Kidney capillary endothelial cell (primary cell): ENCODE measurements at regions not wholly inside any gene's neighbourhood (a gene's known extent, or its start where the extent isn't known, plus 50 kb on each side); places are given as distances from the start of the nearest gene placed in this dataset.

ENCODE experiments used
- DNase-seq: peaks from one replicate; pipeline ENCODE4 v3.0.0-alpha.2; 2018; ENCODE audit warnings: low spot score

DNA sequence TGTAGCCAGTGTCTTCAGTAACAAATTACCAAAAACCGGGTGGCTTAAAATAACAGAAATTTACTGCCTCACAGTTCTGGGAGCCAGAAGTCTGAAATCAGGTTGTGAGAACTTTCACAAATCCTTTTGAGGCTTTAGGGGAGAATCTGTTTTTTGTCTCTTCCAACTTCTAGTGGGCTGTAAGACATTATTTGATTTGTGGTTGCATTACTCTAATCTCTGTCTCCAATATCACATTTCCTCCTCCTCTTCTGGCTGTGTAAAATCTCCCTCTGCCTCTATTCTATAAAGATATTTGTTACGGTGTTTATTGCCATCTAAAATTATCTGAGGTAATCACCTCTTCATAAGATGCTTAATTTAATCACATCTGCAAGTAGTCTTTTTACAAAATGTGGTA, 1039.6 kb upstream of the LRRN3 start:
- no peak for DNase-seq

DNA sequence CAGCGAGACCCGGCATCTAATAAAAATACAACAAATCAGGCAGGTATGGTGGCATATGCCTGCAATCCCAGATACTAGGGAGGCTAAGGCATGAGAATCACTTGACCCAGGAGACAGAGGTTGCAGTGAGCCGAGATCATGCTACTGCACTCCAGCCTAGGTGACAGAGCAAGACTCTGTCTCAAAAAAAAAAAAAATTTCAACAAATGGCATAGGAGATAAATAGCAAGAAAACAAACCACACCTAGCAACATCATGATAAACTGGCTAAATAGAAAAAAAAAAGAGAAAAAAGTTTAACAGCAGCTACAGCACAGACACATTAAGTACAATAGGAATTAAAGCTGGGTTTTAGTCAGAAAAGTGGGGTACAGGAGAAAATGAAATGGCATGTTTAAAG, 1034.6 kb upstream of the LRRN3 start:
- DNase-seq = no peak

DNA sequence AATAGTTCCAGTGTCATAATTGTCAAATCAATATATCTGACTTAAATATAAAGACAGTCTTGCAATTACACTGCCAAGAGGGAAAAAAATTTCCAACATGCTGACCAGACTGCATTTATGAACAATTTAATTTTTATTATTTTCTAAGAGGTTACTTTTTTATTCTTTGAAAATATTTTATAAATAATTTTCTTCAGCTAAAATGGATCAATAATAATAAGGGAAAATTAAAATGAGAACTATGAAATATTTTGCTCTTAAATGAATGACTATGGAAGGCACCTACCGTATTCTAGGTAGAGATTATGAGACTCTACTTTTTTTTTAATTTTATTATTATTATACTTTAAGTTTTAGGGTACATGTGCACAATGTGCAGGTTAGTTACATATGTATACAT, 1032.5 kb upstream of the LRRN3 start:
- no peak for DNase-seq

DNA sequence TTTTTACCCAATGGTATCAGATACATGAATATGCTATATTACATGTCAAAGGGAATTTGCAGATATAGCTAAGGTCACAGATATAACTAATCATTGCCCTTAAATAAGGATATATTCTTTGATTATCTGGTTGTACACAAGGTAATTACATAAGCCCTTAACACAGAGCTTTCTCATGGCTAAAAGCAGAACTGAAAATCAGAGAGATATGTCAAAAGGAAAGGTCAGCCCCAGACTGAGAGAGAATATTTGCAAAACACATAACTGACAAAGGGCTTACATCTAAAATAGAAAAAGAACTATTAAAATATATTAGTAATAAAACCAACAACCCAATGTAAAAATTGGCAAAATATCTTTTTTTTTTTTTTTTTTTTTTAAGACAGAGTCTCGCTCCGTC, 1029.5 kb upstream of the LRRN3 start:
- DNase-seq = no peak

DNA sequence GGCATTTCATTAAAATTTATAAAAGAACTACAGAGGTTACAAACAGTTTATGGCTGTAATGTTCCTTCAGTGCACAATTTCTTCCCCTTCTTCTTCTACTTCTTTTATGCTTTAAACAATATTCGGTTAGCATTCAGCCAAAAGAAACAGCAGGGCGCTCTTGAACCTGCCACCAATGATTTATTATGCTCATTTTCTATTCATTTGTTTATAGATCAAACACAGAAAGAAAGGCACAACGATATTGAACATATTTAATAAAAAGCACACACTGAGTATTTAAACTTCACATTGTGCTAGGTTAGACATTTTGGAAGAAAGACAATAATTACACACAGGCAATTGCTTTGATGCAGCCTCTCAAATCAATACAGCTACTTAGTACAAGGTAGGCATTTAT, 1025.8 kb upstream of the LRRN3 start:
- no peak for DNase-seq

DNA sequence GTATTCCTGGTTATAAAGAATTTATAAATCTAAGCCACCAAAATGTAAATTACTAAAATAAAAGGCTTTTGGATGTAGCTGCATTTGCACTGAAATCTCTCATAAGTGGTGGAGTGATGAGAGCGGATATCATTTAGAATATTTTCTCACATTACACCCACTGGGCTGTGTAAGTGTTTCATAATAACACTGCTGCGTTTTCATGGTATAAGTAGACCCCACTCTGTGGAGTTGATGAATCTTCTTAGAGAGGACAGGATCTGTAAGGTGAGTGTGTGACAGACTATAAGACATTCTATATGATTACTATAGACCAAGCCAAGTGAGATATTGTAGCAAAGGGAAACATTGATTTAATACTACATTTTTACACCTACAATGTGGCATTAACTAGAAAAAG, 1024.1 kb upstream of the LRRN3 start:
- no peak for DNase-seq

DNA sequence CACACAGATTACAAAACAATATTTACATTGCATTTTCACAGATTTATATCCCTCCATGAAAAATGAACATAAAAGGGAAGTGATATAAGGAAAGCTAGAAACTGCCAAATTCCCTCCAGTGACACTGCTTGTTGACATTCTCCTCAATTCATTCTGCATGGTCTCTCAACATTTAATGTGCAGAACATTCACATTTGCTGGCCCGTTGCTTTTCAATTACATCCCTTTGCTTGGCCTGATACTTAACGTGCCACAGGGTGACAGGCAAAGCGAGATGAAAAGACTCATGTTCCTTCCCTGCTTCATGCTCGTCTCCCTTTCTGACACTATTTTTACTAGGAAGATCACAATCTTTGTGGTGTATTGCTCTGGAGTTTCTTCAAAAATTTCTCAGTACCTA, 1019.7 kb upstream of the LRRN3 start:
- DNase-seq = no peak

DNA sequence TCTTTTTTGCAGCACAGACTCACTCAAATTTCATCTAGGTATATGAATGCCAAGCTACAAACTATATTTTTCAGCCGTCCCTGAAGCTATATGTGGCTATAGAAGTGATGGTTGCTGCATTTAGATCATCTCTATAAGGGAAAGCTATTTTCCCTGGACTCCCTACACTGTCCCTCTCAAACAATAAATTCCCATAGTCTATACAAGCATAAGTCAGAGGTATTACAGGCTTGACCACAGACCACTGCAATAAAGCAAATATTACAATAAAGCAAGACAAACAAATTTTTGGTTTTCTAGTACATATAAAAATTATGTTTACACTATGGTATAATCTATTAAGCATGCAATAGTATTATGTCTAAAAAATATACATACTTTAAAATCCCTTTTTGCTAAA, 1015.5 kb upstream of the LRRN3 start:
- no peak for DNase-seq

DNA sequence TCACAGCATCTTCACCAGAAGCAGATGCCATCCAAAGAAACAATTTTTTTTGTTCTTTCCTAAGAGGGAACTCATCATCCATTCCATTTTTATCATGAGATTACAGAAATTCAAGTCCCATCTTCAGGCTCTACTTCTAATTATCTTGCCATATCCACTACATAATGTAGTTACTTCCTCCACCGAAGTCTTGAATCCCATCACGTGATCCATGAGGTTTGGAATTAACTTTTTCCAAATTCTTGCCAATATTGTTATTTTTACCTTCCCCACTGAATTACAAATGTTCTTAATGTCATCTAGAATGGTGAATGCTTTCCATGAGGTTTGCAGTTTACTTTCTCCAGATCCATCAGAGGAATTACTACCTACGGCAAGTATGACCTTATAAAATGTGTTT, 1014.7 kb upstream of the LRRN3 start:
- DNase-seq = no peak

DNA sequence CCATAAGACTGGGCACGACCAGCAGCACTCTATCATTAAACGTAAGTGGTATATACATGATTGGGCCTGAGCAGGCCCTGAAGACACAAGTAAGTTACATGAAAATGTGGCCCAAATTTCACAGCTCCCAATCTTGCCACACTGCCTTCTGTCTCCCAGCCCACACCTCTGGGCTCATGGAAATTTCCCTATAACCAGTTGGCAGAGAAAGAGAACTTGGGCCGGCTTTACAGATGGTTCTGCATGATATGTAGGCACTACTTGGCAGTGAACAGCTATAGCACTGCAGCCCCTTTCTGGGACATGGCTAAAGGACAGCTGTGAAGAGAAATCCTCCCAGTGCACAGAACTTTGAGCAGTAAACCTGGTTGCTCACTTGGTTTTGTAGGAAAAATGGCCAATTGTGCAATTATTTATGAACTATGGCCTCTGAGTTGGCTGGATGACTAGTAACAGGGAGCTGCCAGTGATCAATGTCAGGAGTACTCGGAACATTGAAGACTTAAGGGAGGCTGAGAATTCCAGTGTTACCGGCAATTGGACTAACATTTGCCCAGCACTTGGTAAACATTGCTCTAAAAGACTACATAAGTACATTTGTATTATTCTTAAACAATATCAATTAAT, 1006.6 kb upstream of the LRRN3 start:
- DNase-seq = no peak

DNA sequence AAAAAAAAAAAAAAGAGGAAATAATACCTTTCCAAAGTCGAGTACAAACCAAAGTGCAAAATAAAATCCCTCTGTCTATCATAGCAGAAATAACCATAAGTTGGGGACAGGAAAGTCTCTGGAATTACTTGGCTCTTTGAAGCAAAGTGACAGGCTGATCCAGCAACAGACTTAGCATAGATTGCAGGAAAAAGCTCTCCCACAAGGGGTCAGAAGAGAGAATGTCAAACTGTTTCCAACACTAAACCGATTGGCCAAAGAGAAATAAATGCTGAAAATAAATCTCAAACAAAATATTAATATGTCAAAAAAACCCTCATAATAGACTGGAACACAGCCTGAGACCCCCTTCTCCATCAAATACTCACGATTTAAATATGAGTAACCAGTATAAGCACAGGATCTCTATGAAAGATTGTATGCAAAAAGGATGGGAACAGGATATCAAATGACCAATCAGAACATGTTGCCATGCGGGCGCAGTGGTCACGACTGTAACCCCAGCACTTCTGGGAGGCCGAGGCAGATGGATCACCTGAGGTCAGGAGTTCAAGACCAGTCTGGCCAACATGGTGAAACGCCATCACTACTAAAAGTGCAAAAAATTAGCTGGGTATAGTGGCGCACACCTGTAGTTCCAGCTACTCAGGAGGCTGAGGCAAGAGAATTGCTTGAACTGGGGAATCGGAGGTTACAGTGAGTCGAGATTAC, 1000.7 kb upstream of the LRRN3 start:
- DNase-seq = peak; percentile 18

DNA sequence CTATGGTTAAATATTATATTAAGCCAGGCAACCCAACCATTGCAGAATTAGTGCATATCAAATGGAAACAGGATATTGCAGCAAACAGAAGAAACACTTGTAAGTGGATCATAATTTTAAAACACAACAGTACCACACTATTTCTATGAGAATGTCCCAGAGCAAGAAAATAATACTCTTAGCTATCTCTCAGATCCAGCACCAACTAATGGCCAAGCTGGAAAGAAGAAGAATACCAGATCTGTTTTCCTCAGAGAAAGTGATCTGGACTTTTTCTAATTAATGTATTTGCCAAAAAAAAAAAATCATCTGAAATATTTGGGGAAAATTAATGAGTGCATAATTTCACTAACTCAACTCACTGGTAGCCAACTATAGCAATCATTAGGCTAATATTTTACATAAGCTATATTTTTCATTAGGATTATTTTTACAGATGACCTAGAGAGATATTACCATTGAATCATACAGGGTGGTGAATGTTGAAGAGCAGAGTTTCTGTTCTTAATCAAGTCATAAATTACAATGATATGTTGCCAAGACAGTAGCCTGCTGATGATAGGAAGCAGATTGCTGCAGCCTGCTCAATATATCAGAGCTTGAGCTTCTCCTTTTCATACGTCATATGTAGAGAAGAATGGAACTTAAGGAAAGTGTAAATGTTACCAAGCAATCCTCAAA, 995.4 kb upstream of the LRRN3 start:
- no peak for DNase-seq

DNA sequence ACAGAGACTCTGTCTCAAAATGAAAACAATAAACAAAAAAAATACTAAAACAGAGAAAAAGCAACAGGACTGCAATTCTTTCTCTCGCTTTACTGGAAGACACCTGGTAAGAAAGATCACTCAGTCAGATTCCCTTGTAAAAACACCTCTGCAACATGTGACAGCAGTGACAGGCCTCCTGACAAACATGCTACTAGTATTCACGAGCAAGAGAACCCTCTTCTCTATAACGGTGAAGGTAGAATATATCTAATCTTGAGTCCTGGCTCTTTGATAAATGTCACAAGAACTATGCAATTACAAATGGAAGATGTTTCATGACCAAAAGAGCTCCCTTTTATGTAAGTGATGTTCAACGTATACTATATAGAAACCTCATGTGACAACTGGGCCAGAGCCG, 986.7 kb upstream of the LRRN3 start:
- DNase-seq = no peak

DNA sequence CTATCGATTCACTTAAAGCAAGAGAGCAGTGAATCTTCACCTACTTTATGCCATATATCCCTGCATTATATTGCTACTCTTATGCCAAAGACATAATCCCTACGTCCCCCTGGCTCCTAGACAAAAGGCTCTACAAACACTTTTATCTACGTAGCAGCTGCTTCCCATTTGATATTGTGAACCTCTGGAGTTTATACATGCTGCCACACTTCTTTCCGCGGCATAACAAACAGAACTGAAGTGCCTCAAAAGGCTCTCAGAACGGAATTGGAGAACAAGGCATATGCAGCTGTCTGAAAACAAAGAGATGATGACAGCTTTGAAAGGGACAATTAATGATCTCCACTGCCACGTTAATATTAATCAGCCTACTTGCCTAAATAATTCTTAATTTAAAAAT, 985.6 kb upstream of the LRRN3 start:
- no peak for DNase-seq

DNA sequence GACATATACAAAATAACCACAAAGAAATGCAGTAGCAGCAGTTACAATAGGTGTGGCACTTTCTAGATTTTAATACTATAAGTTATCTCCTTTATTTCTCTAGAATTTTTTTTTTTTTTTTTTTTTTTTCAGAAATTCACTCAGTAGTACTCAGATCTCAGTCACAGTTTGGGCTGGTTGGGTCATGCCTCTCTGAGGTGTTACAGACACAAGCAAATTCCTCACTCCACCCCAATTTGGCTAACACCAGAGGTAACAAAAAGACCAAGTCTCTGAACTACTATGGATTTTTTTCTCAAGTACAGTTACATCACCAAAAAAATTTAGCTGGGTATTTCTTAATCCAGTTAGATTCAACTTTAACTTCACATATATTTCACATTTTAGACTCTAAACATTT, 985.1 kb upstream of the LRRN3 start:
- DNase-seq = no peak

DNA sequence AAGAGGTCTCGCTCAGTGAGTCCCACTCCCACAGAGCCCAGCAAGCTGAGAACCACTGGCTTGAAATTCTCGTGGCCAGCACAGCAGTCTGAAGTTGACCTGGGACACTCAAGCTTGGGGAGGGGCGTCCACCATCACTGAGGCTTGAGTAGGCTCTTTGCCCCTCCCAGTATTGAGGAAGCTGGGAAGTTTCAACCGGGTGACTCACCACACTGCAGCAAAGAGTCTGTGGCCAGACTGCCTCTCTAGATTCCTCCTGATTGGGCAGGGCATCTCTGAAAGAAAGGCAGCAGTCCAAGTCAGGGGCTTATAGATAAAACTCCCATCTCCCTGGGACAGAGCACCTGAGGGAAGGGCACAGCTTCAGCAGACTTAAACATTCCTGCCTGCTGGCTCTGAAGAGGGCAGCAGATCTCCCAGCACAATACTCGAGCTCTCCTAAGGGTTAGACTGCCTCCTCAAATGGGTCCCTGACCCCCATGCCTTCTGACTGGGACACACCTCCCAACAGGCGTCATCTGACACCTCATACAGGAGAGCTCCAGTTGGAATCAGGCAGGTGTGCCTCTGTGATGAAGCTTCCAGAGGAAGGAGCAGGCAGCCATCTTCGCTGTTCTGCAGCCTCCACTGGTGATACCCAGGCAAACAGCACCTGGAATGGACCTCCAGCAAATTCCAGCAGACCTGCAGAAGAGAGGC, 970.9 kb upstream of the LRRN3 start:
- no peak for DNase-seq

DNA sequence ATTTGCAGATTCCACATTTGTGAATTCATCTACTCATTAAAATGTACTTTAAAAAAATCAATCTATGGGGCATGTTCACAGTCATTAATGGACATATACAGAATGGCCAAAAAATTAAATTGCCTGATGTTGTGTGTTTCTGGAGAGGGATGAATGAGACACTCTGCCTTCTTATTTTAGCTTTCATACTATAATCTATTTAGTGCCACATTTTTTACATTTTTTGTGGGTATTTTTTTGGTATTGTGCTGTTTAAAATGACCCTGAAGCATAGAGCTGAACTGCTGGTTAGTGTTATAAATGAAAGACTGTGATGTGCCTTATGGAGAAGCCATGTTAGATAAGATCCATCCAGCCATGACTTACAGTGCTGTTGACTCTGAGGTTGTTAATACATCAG, 961.8 kb upstream of the LRRN3 start:
- no peak for DNase-seq

DNA sequence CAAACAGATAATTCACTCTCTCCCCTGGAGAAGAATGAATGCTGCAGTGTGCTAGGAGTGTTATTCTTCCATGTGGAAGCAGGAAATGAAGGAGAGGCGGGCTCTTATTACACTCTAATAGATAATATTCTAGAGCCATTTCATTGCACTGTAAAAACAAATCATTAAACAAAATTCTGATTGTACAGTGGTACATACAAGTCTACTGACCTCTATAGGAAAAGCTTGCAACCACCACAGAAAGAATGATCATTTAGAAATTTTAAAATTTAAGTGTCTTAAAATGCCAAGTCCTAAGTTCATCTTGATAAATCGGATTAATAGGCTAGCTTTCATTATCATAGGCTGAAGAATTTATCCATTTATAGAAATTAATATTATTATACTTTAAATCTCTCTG, 960.3 kb upstream of the LRRN3 start:
- no peak for DNase-seq

DNA sequence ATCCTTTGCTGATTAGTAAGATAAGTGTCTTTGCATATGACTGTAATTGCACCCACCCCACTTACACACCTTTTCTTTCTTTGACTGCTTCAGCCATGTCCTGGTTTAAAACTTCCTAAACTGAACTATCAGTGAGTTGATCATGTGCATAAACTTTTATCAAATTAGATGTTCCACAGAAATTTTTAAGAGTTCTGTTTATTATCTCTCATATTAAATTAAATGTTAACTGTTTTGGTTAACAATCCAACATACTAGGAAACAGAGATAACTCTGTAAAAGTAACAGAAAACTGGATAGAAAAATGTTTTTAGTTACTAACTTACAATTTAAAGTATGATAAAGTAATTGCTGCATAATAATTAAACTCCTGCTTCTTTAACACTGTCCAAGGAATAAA, 959.6 kb upstream of the LRRN3 start:
- no peak for DNase-seq

DNA sequence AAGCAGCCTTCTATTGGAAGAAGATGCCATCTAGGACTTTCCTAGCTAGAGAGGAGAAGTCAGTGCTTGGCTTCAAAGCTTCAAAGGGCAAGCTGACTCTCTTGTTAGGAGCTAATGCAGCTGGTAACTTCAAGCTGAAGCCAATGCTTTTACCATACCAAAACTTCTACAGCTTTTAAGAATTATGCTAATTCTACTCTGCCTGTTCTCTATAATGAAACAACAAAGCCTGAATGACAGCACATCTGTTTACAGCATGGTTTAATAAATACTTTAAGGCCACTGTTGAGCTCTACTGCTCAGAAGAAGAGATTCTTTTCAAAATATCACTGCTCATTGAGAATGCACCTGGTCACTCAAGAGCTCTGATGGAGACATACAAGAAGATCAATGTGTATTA, 951.9 kb upstream of the LRRN3 start:
- no peak for DNase-seq

DNA sequence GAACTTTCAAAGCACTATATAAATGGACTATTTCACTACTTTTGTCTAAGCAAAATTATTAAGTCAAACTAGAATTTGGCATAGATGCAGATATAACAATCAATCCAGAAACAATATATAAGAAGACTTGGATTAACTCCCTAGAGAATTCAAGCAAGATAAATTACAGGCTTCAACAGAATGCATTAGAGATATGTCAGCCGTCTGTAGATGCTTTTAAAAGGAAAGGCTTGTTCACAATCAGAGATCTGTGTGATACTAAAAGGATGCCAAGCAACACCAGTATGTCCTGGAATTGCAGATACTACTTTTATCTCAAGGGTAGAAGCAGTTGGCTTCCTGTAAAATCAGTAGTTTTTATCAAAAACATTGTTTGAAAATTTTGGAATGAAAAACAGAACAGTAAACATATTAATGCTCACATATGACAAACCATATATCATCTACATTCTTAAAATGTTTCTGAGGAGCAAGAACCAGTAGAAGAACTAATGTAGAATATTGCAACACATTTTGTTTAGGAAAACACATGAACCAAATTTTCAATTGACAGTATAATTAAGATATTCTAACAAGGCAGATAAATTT, 947.9 kb upstream of the LRRN3 start:
- DNase-seq = no peak

DNA sequence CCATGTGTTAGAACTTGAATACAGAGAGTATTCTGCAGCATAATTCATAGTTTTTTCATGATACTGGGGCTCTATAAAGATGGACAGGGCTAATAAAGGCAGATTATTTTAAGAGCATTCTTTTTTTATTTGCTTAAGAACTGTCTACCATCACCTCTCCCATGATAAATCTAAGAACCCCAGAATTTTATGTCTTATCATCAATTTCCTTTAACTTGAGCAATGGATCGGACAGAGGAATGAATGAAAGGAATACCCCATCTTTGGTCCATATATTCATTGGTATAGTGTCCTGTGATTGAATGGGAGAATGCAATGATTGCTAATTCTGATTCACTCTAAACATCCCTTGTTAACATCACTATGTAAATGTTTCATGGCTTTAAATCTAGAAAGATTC, 946.3 kb upstream of the LRRN3 start:
- no peak for DNase-seq

DNA sequence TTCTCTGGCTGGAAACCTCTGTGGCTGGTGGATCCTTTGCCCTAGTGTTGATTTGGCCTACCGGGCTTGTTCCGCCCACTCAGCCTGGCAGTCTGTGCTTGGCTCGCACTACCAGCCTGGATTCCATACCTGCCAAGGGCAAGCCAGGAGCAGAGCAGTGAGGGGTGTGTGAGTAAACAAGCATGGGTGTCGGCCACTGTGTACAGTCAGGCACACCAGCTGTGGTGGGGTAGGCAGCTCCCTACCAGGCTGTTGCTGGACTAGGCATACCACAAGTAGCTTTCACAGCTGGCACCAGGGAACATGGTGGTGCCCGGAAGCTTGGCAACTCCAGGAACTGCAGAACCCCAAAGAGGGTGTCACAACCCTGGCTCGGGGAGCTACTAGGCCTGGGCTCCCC, 942.9 kb upstream of the LRRN3 start:
- no peak for DNase-seq
